GM18498 (cell line): ENCODE measurements at regions not wholly inside any gene's neighbourhood (a gene's known extent, or its start where the extent isn't known, plus 50 kb on each side); places are given as distances from the start of the nearest gene placed in this dataset.
A peak's percentile ranks its signal among the peaks of the same experiment; 100 is the strongest.

Source experiments
- ATAC-seq: cut with Tn5 transposase; IDR thresholded peaks from one replicate; pipeline ENCODE4 v1.9.1; 2021; ENCODE audit warnings: mild to moderate bottlenecking, moderate library complexity; ENCODE audit not compliant: unreplicated experiment

DNA sequence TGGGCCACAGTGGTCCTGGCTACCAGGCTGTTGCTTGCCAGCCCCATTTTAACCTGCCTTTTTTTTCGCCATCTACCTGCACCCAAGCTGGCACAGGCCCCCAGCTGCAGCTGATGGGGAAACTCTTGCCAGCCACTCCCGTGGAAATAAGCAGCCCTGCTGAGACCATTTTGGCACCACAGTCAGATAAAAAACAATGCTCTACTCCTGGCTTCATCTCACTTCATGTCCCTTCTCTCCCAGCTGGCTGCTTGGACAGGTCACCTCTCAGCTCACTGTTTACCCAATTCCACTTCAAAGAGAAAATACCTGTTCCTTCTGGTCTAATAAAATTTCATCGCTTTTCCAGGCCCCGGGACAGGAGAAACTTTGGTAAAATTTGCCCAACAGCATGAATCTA, 322.6 kb upstream of the SLC30A5 start:
- ATAC-seq: no peak

DNA sequence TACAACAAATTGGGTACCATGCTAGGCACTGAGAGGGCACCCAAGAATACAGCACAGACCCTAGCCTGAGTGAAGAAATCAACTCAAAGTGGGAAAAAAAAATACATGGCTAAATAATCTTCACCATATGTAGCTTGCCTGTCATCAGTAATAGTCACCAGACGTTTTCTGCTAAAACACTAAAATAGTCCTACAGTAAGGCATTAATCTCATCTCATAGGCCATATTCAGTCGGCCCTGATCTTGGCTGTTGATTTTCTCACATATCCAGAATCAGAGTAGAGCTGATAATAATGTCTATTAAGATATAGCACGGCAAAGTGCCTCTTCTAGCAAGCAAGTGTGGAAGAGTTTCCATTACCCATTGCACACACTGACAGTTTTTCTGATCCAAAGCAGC, 322.1 kb upstream of the SLC30A5 start:
- ATAC-seq: no peak

- no peak for ATAC-seq
These were observed 317.4 kb upstream of the SLC30A5 start for GRCh38 chr5:68776381-68776780.

GRCh38 chr5:68777135-68777534, 316.7 kb upstream of the SLC30A5 start:
- ATAC-seq: no peak

DNA sequence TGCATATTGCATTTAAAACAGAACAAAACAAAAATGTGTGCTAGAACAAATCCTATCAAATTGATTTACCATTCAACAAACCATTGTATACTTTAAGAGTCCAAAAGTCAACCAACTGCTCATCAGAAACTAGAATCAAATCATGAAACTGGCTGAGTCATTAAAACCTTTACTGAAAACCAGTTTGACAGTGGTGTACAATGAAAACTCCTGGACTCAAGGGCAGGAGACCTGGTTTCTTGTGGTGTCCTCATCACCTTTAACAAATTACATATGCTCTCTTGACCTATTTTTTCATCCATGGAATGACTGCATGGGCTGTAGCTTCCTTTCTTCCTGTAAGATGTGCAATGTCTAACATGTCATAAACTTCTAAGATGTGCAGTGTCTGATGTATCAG, 315.3 kb upstream of the SLC30A5 start:
- ATAC-seq: peak; percentile 48

DNA sequence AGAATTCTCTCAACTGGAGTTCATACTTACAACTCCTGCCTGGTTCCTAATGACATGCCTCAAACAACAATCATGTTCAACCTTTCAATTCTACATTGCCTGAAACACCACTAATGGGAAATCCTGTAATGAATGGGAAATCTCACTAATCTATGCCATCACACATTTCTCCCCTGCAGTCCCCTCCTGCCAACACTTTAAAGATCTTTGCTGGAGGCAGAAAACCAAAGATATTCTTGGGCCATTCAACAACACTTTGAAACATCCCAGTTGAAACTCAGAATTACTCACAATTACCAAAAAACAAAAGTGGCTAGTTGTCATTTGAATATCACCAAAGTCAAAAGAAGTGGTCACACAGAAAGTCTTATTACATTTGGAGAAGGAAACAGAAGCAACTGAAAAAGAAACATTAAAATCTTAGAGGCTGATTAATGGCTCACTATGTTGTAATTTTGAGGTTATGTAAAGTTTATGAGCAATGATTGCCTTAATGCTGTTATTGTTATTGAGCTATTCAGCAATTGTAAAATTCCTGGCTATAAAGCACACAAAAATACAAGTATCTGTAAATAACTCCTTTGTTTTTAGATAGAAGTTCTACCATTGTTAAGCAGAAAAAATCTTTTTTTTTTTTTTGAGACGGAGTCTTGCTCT, 313.4 kb upstream of the SLC30A5 start:
- ATAC-seq: no peak

- ATAC-seq: no peak
These were observed 300.7 kb upstream of the SLC30A5 start for GRCh38 chr5:68793074-68793473.

DNA sequence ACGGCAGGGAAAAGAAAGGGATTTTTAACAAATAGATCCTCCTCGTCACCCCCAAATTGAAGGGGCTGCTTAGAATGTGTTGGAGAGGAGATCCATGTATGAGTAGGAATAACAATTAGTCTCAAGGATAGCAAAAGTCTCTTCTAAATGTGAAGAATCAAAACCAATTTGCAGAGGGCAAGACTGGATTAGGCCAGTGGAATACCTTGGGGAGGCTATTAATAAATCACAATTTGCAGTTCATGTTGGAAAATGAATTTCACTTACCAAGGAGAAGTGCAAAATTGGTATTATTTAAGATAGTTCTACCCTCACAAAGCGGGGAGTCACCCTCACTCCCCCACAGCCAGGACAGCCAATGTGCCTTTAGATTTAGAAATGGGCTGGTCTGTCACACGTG, 299.8 kb upstream of the SLC30A5 start:
- ATAC-seq: no peak

DNA sequence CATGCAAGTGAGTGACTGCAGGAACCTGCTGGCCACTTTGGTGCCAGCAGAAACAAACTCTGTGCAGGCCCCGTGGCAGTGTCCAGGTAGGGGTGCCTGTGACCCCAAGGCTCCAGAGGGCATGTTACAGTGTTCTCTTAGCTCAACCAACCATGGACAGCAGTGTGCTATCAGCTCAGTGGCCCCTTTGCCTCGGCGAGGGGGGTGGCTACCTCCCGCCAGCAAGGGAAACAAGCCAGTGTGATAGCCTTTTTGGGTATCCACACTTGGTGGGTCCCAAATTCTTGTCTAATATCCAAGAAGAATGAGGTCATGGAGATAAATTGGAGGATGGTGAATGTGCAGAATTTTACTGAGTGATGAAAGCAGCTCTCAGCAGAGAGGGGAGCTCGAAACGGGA, 298.6 kb upstream of the SLC30A5 start:
- ATAC-seq: no peak

GRCh38 chr5:68798877-68799843, 294.7 kb upstream of the SLC30A5 start:
- no peak for ATAC-seq

DNA sequence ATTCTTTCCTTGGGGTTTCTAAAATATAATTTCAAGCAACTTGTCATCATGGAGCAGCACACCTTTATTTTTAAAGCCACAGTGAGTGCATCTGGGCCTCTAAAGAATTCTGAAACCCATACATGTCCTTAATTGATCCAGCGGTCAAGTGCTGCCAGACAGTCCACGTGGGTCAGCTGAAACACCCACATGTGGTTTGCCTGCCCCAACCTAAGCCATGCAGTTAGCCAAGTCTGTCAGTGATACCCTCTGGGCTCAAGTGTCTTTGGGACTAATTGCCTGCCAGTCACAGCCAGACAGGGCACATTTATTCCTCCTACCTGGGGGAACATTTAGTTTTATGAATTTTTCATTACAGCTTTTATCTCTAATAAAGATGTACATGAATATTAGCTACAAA, 291.4 kb upstream of the SLC30A5 start:
- no peak for ATAC-seq

DNA sequence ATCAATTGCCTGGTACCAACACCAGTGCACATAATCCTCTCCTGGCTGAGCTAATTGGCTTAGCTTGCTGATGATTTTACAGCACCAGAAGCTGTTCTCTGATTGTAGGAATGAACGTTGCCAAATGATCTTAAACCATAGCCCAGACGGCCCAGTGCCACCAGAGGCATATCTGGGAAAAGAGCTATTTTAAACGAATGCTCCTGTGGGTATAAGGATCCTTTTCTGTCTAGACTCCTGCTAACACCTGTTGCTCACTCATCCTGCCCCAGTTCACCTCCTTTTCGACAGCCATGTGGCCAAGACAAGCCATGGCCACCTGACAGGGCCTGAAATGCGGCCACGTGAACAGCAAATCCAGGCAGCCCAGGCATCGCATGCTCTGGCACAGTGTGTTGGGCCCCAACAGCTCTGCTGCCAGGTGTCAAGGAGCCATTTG, 289.9 kb upstream of the SLC30A5 start:
- no peak for ATAC-seq

GRCh38 chr5:68804343-68804742, 289.5 kb upstream of the SLC30A5 start:
- no peak for ATAC-seq

DNA sequence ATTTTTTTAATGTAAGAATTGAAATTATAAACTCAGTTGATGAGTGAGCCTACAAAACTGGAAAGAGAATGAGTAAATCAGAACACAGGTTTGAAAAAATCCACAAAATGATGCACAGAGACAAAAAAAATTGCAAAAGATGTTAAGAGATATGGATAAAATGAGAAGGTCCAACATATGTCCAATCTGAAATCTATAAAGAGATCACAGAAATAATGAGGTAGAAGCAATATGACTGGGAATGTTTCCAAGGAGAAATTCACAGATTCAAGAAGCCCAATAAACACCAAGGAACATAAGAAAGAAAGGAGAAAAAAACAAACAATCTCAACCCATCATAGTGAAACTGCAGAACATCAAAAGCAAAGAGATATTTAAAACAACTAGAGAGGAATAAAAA, 288.4 kb upstream of the SLC30A5 start:
- ATAC-seq: no peak

GRCh38 chr5:68817632-68818031, 276.2 kb upstream of the SLC30A5 start:
- no peak for ATAC-seq

- no peak for ATAC-seq
These were observed 275.6 kb upstream of the SLC30A5 start for GRCh38 chr5:68818057-68818695.

DNA sequence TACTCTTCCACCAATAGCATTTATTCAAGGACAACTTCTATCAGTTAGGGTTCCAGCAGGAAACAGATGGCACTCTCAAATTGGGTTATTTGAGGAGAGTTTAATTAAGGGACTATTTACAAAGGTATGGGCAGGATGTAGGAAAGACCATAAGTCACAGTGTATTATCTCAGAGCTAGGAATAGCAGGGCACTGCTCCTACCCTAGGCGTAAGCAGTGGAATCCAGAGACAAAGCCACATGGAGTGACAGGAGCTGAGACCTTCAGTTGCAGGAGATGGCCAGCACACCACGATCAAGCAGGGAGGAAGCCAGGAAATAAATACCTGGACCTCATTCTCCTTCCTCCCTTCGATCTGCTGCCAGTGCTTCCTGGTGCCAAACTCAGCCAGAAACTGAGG, 274.9 kb upstream of the SLC30A5 start:
- no peak for ATAC-seq

GRCh38 chr5:68821056-68821455, 272.8 kb upstream of the SLC30A5 start:
- ATAC-seq: no peak

GRCh38 chr5:68822796-68823195, 271.0 kb upstream of the SLC30A5 start:
- no peak for ATAC-seq

DNA sequence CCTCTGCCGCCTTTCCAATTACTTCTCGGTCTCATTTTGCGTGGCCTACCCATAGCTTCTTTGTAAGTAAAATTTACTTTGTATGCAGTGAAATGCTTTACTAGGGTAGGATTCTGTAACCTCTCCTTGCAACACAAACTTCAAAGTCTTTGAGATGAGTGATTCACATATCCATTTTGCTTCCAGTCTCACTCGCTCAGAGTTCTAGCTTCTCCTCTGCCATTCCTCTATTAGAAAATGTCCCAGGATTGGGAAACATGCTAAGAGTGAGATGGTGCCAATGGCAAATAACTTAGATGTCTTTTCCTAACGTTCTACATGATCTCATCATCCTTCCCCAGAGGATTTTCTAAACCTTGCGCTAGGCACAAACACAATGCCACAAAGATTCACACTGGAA, 270.5 kb upstream of the SLC30A5 start:
- no peak for ATAC-seq

GRCh38 chr5:68830377-68830898, 263.4 kb upstream of the SLC30A5 start:
- ATAC-seq: no peak
